SK-N-MC (cell line): ENCODE measurements at regions not wholly inside any gene's neighbourhood (a gene's known extent, or its start where the extent isn't known, plus 50 kb on each side); places are given as distances from the start of the nearest gene placed in this dataset.

Experiments
- EZH2 ChIP-seq: fragments of 200-600 bp; sonication (generic); IDR thresholded peaks from one replicate; pipeline ENCODE4 v1.6.1; 2017; ENCODE audit warnings: antibody characterized with exemption
- FOXP2 ChIP-seq: optimal IDR thresholded peaks from 2 replicates; pipeline ENCODE3; 2011; ENCODE audit warnings: mild to moderate bottlenecking, moderate library complexity; ENCODE audit not compliant: insufficient read depth; ENCODE audit errors: extremely low read length, control extremely low read depth
- POLR2AphosphoS5 ChIP-seq: IDR thresholded peaks from 2 replicates; pipeline ENCODE4 v1.6.1; 2012; ENCODE audit warnings: mild to moderate bottlenecking, low read depth, low read length, borderline replicate concordance

GRCh38 chr6:48813836-48814235 lies 649.2 kb downstream of the MMUT start:
- TF ChIP-seq EZH2 = no peak
- no peak for TF ChIP-seq POLR2AphosphoS5
- TF ChIP-seq FOXP2 = no peak
